Keratinocyte (primary cell): ENCODE measurements at regions not wholly inside any gene's neighbourhood (a gene's known extent, or its start where the extent isn't known, plus 50 kb on each side); places are given as distances from the start of the nearest gene placed in this dataset.

Experiments used
- DNase-seq: peaks from one replicate; pipeline ENCODE4 v3.0.0-alpha.2; 2011; ENCODE audit warnings: low read depth, missing footprints, low spot score
- FAIRE-seq: peaks from 2 replicates; lab custom pipeline; 2011; peaks lifted over from hg19 to GRCh38; lab: Jason Lieb, UNC
- H2AFZ ChIP-seq: 2 replicates; pipeline ENCODE4 v1.6.0; 2012; ENCODE audit warnings: low read length, control low read depth, inconsistent platforms; ENCODE audit not compliant: control insufficient read depth
- H3K27ac ChIP-seq: 2 replicates; pipeline ENCODE4 v1.5.1; 2011; ENCODE audit warnings: low read length; ENCODE audit not compliant: control insufficient read depth, insufficient read depth
- H3K27me3 ChIP-seq: 3 replicates; pipeline ENCODE4 v1.6.0; 2011; ENCODE audit warnings: low read length; ENCODE audit not compliant: control insufficient read depth, insufficient read depth; ENCODE audit errors: extremely low read depth
- H3K36me3 ChIP-seq, 2 experiments: 2 replicates in 1 of 2; 3 replicates in 1 of 2; pipeline ENCODE4 v1.5.1; 2011; ENCODE audit warnings: low read length in 2 of 2, mild to moderate bottlenecking in 1 of 2; ENCODE audit not compliant: control insufficient read depth in 2 of 2, insufficient read depth in 2 of 2; ENCODE audit errors: extremely low read depth in 1 of 2
- H3K4me1 ChIP-seq: 3 replicates; pipeline ENCODE4 v1.5.1; 2011; ENCODE audit warnings: low read length; ENCODE audit not compliant: control insufficient read depth, insufficient read depth; ENCODE audit errors: extremely low read depth
- H3K4me2 ChIP-seq: 3 replicates; pipeline ENCODE4 v1.6.0; 2011; ENCODE audit warnings: low read depth, low read length; ENCODE audit not compliant: control insufficient read depth, insufficient read depth; ENCODE audit errors: extremely low read depth
- H3K4me3 ChIP-seq, 3 experiments: fragments of 200-600 bp in 1 of 3; sonication (generic) in 1 of 3; 2 replicates in 2 of 3; 3 replicates in 1 of 3; pipeline ENCODE4 v1.5.1; 2011 to 2016; ENCODE audit warnings: low read length in 3 of 3, mild to moderate bottlenecking in 3 of 3, control low read depth in 2 of 3, inconsistent platforms in 1 of 3, low read depth in 1 of 3, mixed read lengths in 1 of 3, mixed run types in 1 of 3, moderate library complexity in 1 of 3; ENCODE audit not compliant: control insufficient read depth in 2 of 3, insufficient read depth in 2 of 3; ENCODE audit errors: extremely low read depth in 1 of 3
- H3K79me2 ChIP-seq: 2 replicates; pipeline ENCODE4 v1.6.0; 2012; ENCODE audit warnings: low read length; ENCODE audit not compliant: control insufficient read depth, insufficient read depth
- H3K9ac ChIP-seq: 3 replicates; pipeline ENCODE4 v1.6.0; 2011; ENCODE audit warnings: low read length; ENCODE audit not compliant: control insufficient read depth, insufficient read depth; ENCODE audit errors: extremely low read depth
- H3K9me1 ChIP-seq: 3 replicates; pipeline ENCODE4 v1.6.0; 2011; ENCODE audit warnings: low read length; ENCODE audit not compliant: control insufficient read depth, insufficient read depth; ENCODE audit errors: extremely low read depth
- H3K9me3 ChIP-seq: 2 replicates; pipeline ENCODE4 v1.5.1; 2012; ENCODE audit warnings: low read depth, low read length; ENCODE audit not compliant: control insufficient read depth
- H4K20me1 ChIP-seq: 3 replicates; pipeline ENCODE4 v1.6.0; 2011; ENCODE audit warnings: low read length; ENCODE audit not compliant: control insufficient read depth, insufficient read depth; ENCODE audit errors: extremely low read depth
- EZH2 ChIP-seq: IDR thresholded peaks from one replicate; pipeline ENCODE4 v1.6.1; 2012; ENCODE audit warnings: inconsistent platforms, mild to moderate bottlenecking, low read length, moderate library complexity
- dilution Hi-C: fragments of 300-500 bp; cut with MboI; formaldehyde crosslinking; loops from one replicate; pipeline ENCODE4 v1.7.0; 2020; ENCODE audit warnings: low sequenced_read_pairs; ENCODE audit not compliant: extremely low pct_ligation_motif_present
- TF ChIP-seq, protein P1 (sequence below), 3 experiments: IDR thresholded peaks in 1 of 3; conservative IDR thresholded peaks in 1 of 3; optimal IDR thresholded peaks in 1 of 3; 2 replicates in 2 of 3; 3 replicates in 1 of 3; pipeline versions ENCODE3 to v1.5.1; 2011; ENCODE audit warnings: low read length in 3 of 3, mild to moderate bottlenecking in 3 of 3, moderate library complexity in 2 of 3, control low read depth in 1 of 3, inconsistent platforms in 1 of 3; ENCODE audit not compliant: insufficient read depth in 2 of 3; ENCODE audit errors: extremely low read depth in 1 of 3

- no peaks in the 10 kb centered on the region for H3K9me1 ChIP-seq
- H3K9ac ChIP-seq = peak overlapping the region; percentile 26
- H3K9me3 ChIP-seq = no peaks in the 10 kb centered on the region
- TF ChIP-seq EZH2 = no peak
- TF ChIP-seq, protein P1, sequence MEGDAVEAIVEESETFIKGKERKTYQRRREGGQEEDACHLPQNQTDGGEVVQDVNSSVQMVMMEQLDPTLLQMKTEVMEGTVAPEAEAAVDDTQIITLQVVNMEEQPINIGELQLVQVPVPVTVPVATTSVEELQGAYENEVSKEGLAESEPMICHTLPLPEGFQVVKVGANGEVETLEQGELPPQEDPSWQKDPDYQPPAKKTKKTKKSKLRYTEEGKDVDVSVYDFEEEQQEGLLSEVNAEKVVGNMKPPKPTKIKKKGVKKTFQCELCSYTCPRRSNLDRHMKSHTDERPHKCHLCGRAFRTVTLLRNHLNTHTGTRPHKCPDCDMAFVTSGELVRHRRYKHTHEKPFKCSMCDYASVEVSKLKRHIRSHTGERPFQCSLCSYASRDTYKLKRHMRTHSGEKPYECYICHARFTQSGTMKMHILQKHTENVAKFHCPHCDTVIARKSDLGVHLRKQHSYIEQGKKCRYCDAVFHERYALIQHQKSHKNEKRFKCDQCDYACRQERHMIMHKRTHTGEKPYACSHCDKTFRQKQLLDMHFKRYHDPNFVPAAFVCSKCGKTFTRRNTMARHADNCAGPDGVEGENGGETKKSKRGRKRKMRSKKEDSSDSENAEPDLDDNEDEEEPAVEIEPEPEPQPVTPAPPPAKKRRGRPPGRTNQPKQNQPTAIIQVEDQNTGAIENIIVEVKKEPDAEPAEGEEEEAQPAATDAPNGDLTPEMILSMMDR (optimal IDR thresholded peaks at IDR 0.05 in 1 of 3, IDR thresholded peaks at IDR 0.05 in 1 of 3, conservative IDR thresholded peaks at IDR 0.05 in 1 of 3; ENCODE audit: extremely low read depth in 1 of 3, insufficient read depth in 2 of 3, low read length in 3 of 3) = no peak
- H2AFZ ChIP-seq = peak overlapping the region; percentile 33
- peaks cover 35% of the 10 kb centered on the region for H3K4me1 ChIP-seq
- peak overlapping the region; percentile 78 for H3K27ac ChIP-seq
- dilution Hi-C loops = no loop called here
- H3K27me3 ChIP-seq = no peaks in the 10 kb centered on the region
- no peak for FAIRE-seq
- no peaks in the 10 kb centered on the region for H3K36me3 ChIP-seq
- no peaks in the 10 kb centered on the region for H3K79me2 ChIP-seq
- H3K4me3 ChIP-seq = no peak overlapping the region
- peak overlapping the region; percentile 40 for H3K4me2 ChIP-seq
- DNase-seq = no peak
- H4K20me1 ChIP-seq = no peaks in the 10 kb centered on the region
These were observed 70.5 kb upstream of the RAI14 start for GRCh38 chr5:34585601-34586104.

- Histone ChIP-seq H3K4me2 (peak overlapping the region; percentile 40), H3K27me3 (no peaks in the 10 kb centered on the region), H3K9me3 (no peaks in the 10 kb centered on the region), H2AFZ (peak overlapping the region; percentile 33), H4K20me1 (no peaks in the 10 kb centered on the region), H3K9ac (peak overlapping the region; percentile 26), H3K27ac (peak overlapping the region; percentile 78), H3K4me1 (peaks cover 35% of the 10 kb centered on the region), H3K9me1 (no peaks in the 10 kb centered on the region), H3K4me3 (no peak overlapping the region), H3K79me2 (no peaks in the 10 kb centered on the region), H3K36me3 (no peaks in the 10 kb centered on the region)
- FAIRE-seq (peak; percentile 43), DNase-seq (no peak)
- TF ChIP-seq, protein P1 (optimal IDR thresholded peaks at IDR 0.05 in 1 of 3, IDR thresholded peaks at IDR 0.05 in 1 of 3, conservative IDR thresholded peaks at IDR 0.05 in 1 of 3; ENCODE audit: extremely low read depth in 1 of 3, insufficient read depth in 2 of 3, low read length in 3 of 3) = no peak
- no peak for TF ChIP-seq EZH2
- dilution Hi-C loops = no loop called here
These were observed 69.8 kb upstream of the RAI14 start for GRCh38 chr5:34586117-34586885.
